PFSK-1 (cell line): ENCODE measurements at regions not wholly inside any gene's neighbourhood (a gene's known extent, or its start where the extent isn't known, plus 50 kb on each side); places are given as distances from the start of the nearest gene placed in this dataset.

Experiments used
- POLR2AphosphoS5 ChIP-seq: IDR thresholded peaks from 2 replicates; pipeline ENCODE4 v1.6.1; 2012; ENCODE audit warnings: low read depth, mild to moderate bottlenecking, control low read depth, low read length, moderate library complexity
- SIN3A ChIP-seq: IDR thresholded peaks from 2 replicates; pipeline ENCODE4 v1.6.1; 2012; ENCODE audit warnings: mild to moderate bottlenecking, low read length, moderate library complexity, borderline replicate concordance; ENCODE audit not compliant: insufficient read depth
- TAF1 ChIP-seq: IDR thresholded peaks from 2 replicates; pipeline ENCODE4 v1.6.1; 2012; ENCODE audit warnings: low read length, control low read depth, borderline replicate concordance; ENCODE audit not compliant: insufficient read depth
- TF ChIP-seq, protein P1 (sequence below), 2 experiments: IDR thresholded peaks; 2 replicates each; pipeline versions ENCODE4 v1.6.1 to v1.8.0; 2011 to 2012; ENCODE audit warnings: low read depth in 2 of 2, low read length in 2 of 2, control low read depth in 1 of 2, inconsistent platforms in 1 of 2, mild to moderate bottlenecking in 1 of 2, moderate library complexity in 1 of 2; ENCODE audit not compliant: insufficient read depth in 1 of 2

DNA sequence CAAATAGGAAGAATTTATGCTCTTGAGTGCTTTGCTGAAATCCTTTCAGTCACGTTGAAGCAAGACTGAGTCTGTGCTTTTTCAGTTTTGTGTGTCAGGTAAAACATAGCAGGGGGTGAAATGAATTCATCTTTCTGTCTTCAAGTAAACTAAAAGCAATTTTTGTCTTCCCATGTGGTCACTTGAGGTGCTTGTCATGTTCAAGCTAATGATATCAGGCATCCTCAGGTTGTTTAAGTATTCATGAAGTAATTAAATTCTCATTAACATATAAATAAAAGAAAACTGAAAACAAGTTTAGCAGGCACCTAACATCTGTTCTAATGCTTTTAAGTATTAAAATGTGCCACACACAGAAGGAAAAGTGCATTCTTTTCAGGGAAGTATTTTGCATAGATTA lies 2701.3 kb downstream of the PCDH9 start:
- TF ChIP-seq POLR2AphosphoS5 (no peak), TAF1 (no peak), SIN3A (no peak)
- TF ChIP-seq, protein P1, sequence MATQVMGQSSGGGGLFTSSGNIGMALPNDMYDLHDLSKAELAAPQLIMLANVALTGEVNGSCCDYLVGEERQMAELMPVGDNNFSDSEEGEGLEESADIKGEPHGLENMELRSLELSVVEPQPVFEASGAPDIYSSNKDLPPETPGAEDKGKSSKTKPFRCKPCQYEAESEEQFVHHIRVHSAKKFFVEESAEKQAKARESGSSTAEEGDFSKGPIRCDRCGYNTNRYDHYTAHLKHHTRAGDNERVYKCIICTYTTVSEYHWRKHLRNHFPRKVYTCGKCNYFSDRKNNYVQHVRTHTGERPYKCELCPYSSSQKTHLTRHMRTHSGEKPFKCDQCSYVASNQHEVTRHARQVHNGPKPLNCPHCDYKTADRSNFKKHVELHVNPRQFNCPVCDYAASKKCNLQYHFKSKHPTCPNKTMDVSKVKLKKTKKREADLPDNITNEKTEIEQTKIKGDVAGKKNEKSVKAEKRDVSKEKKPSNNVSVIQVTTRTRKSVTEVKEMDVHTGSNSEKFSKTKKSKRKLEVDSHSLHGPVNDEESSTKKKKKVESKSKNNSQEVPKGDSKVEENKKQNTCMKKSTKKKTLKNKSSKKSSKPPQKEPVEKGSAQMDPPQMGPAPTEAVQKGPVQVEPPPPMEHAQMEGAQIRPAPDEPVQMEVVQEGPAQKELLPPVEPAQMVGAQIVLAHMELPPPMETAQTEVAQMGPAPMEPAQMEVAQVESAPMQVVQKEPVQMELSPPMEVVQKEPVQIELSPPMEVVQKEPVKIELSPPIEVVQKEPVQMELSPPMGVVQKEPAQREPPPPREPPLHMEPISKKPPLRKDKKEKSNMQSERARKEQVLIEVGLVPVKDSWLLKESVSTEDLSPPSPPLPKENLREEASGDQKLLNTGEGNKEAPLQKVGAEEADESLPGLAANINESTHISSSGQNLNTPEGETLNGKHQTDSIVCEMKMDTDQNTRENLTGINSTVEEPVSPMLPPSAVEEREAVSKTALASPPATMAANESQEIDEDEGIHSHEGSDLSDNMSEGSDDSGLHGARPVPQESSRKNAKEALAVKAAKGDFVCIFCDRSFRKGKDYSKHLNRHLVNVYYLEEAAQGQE (IDR thresholded peaks at IDR 0.05; ENCODE audit: insufficient read depth in 1 of 2, low read depth in 2 of 2, low read length in 2 of 2): no peak
